ENCODE measurements at regions not wholly inside any gene's neighbourhood (a gene's known extent, or its start where the extent isn't known, plus 50 kb on each side); places are given as distances from the start of the nearest gene placed in this dataset.
A peak's percentile ranks its signal among the peaks of the same experiment; 100 is the strongest.

GRCh38 chr16:86862595-86863280 is 284.4 kb downstream of the FOXL1 start:
- POLR2A ChIA-PET (ENCODE audit: low non-redundant PET): no interaction called here
- no peak for TF ChIP-seq CTCF (conservative IDR thresholded peaks at IDR 0.05; ENCODE audit: low read depth)
- CTCF ChIA-PET: no interaction called here
- no peak for DNase-seq (ENCODE audit: low spot score)
- H3K27ac ChIP-seq: no peak overlapping the region

- TF ChIP-seq CTCF (conservative IDR thresholded peaks at IDR 0.05; ENCODE audit: low read depth): no peak
- CTCF ChIA-PET: no interaction called here
- no peak for DNase-seq (ENCODE audit: low spot score)
Observed at GRCh38 chr16:86863609-86864008, 285.3 kb downstream of the FOXL1 start.

GRCh38 chr16:86864586-86864985 is 286.2 kb downstream of the FOXL1 start:
- CTCF ChIA-PET: no interaction called here
- TF ChIP-seq CTCF (conservative IDR thresholded peaks at IDR 0.05; ENCODE audit: low read depth): no peak
- POLR2A ChIA-PET (ENCODE audit: low non-redundant PET): no interaction called here
- no peak for DNase-seq (ENCODE audit: low spot score)
- no peak overlapping the region for H3K27ac ChIP-seq

More at GRCh38 chr16:86863609-86864008, 285.3 kb downstream of the FOXL1 start:
- POLR2A ChIA-PET (ENCODE audit: low non-redundant PET): no interaction called here
- H3K27ac ChIP-seq: no peak overlapping the region

- CTCF ChIA-PET: interaction anchor here (0.7 kb wide), 1 partner anchor 337 kb away, joined by 3 read pairs; no protein-coding TSS in a partner anchor
- POLR2A ChIA-PET (ENCODE audit: low non-redundant PET): no interaction called here
- H3K27ac ChIP-seq: peak overlapping the region; percentile 19; the same call in 1 of the 2 replicates
- no peak for TF ChIP-seq CTCF (conservative IDR thresholded peaks at IDR 0.05; ENCODE audit: low read depth)
- peak; percentile 15 for DNase-seq (ENCODE audit: low spot score)
Observed at GRCh38 chr16:86865851-86866662, 287.7 kb downstream of the FOXL1 start.

- TF ChIP-seq CTCF (conservative IDR thresholded peaks at IDR 0.05; ENCODE audit: low read depth): no peak
- ChIA-PET CTCF (no interaction called here), POLR2A (ENCODE audit: low non-redundant PET) (no interaction called here)
- H3K27ac ChIP-seq: no peak overlapping the region
- no peak for DNase-seq (ENCODE audit: low spot score)
Observed at GRCh38 chr16:86866986-86867722, 288.8 kb downstream of the FOXL1 start.

GRCh38 chr16:86868070-86868469 is 289.7 kb downstream of the FOXL1 start:
- CTCF ChIA-PET: no interaction called here
- no peak overlapping the region for H3K27ac ChIP-seq
- POLR2A ChIA-PET (ENCODE audit: low non-redundant PET): no interaction called here
- no peak for TF ChIP-seq CTCF (conservative IDR thresholded peaks at IDR 0.05; ENCODE audit: low read depth)
- DNase-seq (ENCODE audit: low spot score): no peak

All from RWPE1 (cell line).